ENCODE measurements at regions not wholly inside any gene's neighbourhood (a gene's known extent, or its start where the extent isn't known, plus 50 kb on each side); places are given as distances from the start of the nearest gene placed in this dataset.

DNA sequence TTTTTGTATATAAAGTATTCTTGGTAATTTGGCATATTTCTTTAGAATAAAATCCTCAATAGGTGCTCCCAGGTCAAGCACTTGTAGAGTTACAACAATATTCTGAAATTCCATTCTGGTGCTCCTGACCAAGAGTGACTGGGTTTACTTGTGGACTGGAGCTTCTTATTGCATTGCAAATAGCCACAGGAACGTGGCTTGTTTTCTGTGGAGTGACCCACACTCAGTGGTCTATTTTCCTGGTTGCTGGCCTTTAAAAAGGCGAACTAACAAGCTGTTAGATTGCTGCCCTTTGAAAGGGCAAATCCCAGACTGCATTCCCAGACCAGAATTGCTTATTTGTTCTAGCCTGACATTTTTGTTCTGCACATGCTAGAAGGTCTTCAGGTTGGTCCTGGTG lies 658.8 kb upstream of the GOT2 start:
- no peak for TF ChIP-seq POLR2AphosphoS5 (IDR thresholded peaks at IDR 0.05)
- TF ChIP-seq, protein P1, sequence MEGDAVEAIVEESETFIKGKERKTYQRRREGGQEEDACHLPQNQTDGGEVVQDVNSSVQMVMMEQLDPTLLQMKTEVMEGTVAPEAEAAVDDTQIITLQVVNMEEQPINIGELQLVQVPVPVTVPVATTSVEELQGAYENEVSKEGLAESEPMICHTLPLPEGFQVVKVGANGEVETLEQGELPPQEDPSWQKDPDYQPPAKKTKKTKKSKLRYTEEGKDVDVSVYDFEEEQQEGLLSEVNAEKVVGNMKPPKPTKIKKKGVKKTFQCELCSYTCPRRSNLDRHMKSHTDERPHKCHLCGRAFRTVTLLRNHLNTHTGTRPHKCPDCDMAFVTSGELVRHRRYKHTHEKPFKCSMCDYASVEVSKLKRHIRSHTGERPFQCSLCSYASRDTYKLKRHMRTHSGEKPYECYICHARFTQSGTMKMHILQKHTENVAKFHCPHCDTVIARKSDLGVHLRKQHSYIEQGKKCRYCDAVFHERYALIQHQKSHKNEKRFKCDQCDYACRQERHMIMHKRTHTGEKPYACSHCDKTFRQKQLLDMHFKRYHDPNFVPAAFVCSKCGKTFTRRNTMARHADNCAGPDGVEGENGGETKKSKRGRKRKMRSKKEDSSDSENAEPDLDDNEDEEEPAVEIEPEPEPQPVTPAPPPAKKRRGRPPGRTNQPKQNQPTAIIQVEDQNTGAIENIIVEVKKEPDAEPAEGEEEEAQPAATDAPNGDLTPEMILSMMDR (IDR thresholded peaks at IDR 0.05): no peak
- no peak for TF ChIP-seq EP300 (IDR thresholded peaks at IDR 0.05)
- TF ChIP-seq POLR2A (IDR thresholded peaks at IDR 0.05): no peak
